HepG2 (cell line): ENCODE measurements at regions not wholly inside any gene's neighbourhood (a gene's known extent, or its start where the extent isn't known, plus 50 kb on each side); places are given as distances from the start of the nearest gene placed in this dataset.

Experiments
- ATAC-seq: fragments of 200-7000 bp; cut with Tn5 transposase; 3 replicates; pipeline ENCODE4 v1.9.1; 2020; ENCODE audit warnings: mild to moderate bottlenecking, moderate library complexity
- BruUV-seq: library from RNA; stranded (reverse); fragments of 400-500 nt; replicated peaks from 2 replicates; lab custom pipeline; 2021; lab: Mats Ljungman, UMichigan
- CTCF ChIA-PET: fragments of 300-600 bp; formaldehyde crosslinking; extraction: SDS; loops from one replicate; lab custom pipeline; 2021; ENCODE audit warnings: low total read pairs, inconsistent platforms, low intra/inter-chr PET ratio; lab: Yijun Ruan, JAX
- POLR2A ChIA-PET: fragments of 350-600 bp; sonication (Branson Sonifier 250); formaldehyde crosslinking; loops from one replicate; lab custom pipeline; 2020; ENCODE audit warnings: antibody characterized with exemption, inconsistent platforms; lab: Yijun Ruan, JAX
- DNase-seq: peaks from one replicate; pipeline ENCODE4 v3.0.0-alpha.2; 2015; ENCODE audit warnings: low spot score
- FAIRE-seq: peaks from 3 replicates; lab custom pipeline; 2011; peaks lifted over from hg19 to GRCh38; lab: Jason Lieb, UNC
- H2AFZ ChIP-seq: one replicate; pipeline ENCODE4 v1.6.1; 2011; ENCODE audit warnings: low read length, inconsistent platforms
- H3K27ac ChIP-seq: fragments of 300-600 bp; 3 replicates; pipeline ENCODE4 v1.8.0; 2011; ENCODE audit warnings: mixed run types, mild to moderate bottlenecking, mixed read lengths, low read length, inconsistent platforms; ENCODE audit not compliant: insufficient read depth; ENCODE audit errors: extremely low read length
- H3K27me3 ChIP-seq, 2 experiments: fragments of 200-600 bp in 1 of 2; 2 replicates in 1 of 2; 3 replicates in 1 of 2; pipeline versions ENCODE4 v1.6.0 to v1.8.0; 2011; ENCODE audit warnings: low read length in 2 of 2, mild to moderate bottlenecking in 2 of 2, moderate library complexity in 2 of 2, inconsistent platforms in 1 of 2; ENCODE audit not compliant: insufficient read depth in 2 of 2, control insufficient read depth in 1 of 2
- H3K36me3 ChIP-seq, 2 experiments: fragments of 200-600 bp in 1 of 2; replicated peaks in 1 of 2; 2 replicates in 1 of 2; 3 replicates in 1 of 2; pipeline versions ENCODE4 v1.5.1 to v1.8.0; 2011; ENCODE audit warnings: low read length in 2 of 2, inconsistent platforms in 1 of 2; ENCODE audit not compliant: insufficient read depth in 2 of 2, control insufficient read depth in 1 of 2
- H3K4me1 ChIP-seq: 2 replicates; pipeline ENCODE4 v1.5.1; 2012; ENCODE audit warnings: low read length, inconsistent platforms; ENCODE audit not compliant: insufficient read depth
- H3K4me2 ChIP-seq: 2 replicates; pipeline ENCODE4 v1.6.0; 2011; ENCODE audit warnings: low read depth, low read length, inconsistent platforms
- H3K4me3 ChIP-seq, 3 experiments: fragments of 200-600 bp in 1 of 3; sonication (generic), shearing (Covaris generic) in 1 of 3; replicated peaks in 1 of 3; 2 replicates each; pipeline ENCODE4 v1.5.1; 2011 to 2016; ENCODE audit warnings: low read length in 3 of 3, inconsistent platforms in 2 of 3, low read depth in 2 of 3, mild to moderate bottlenecking in 2 of 3, control low read depth in 1 of 3, mixed read lengths in 1 of 3; ENCODE audit not compliant: insufficient read depth in 1 of 3
- H3K79me2 ChIP-seq: one replicate; pipeline ENCODE4 v1.6.1; 2011; ENCODE audit warnings: low read length, inconsistent platforms; ENCODE audit not compliant: insufficient read depth
- H3K9ac ChIP-seq: 2 replicates; pipeline ENCODE4 v1.6.0; 2011; ENCODE audit warnings: mild to moderate bottlenecking, low read depth, low read length, inconsistent platforms; ENCODE audit not compliant: insufficient read depth
- H3K9me3 ChIP-seq: 2 replicates; pipeline ENCODE4 v1.5.1; 2012; ENCODE audit warnings: mild to moderate bottlenecking, low read length
- H4K20me1 ChIP-seq: 2 replicates; pipeline ENCODE4 v1.6.0; 2011; ENCODE audit warnings: inconsistent platforms, mild to moderate bottlenecking, low read length, moderate library complexity; ENCODE audit not compliant: insufficient read depth
- FOXM1 ChIP-seq: sonication (generic); formaldehyde crosslinking; IDR thresholded peaks from 2 replicates; pipeline ENCODE4 v1.5.0; 2020; ENCODE audit warnings: missing genetic modification reagents
- GZF1 ChIP-seq: sonication (generic); formaldehyde crosslinking; IDR thresholded peaks from 2 replicates; pipeline ENCODE4 v1.5.1; 2020; ENCODE audit warnings: mild to moderate bottlenecking, missing genetic modification reagents
- KDM5A ChIP-seq: fragments of 200-600 bp; sonication (generic); IDR thresholded peaks from 2 replicates; pipeline ENCODE4 v1.7.0; 2018; ENCODE audit warnings: antibody characterized with exemption, mild to moderate bottlenecking, low read length, borderline replicate concordance
- KDM5B ChIP-seq: sonication (generic); formaldehyde crosslinking; IDR thresholded peaks from 2 replicates; pipeline ENCODE4 v1.4.0; 2020; ENCODE audit warnings: missing genetic modification reagents, mild to moderate bottlenecking, borderline replicate concordance
- KLF11 ChIP-seq: IDR thresholded peaks from 2 replicates; pipeline ENCODE4 v1.6.1; 2016; ENCODE audit warnings: missing compliant biosample characterization
- MED1 ChIP-seq: sonication (generic); formaldehyde crosslinking; IDR thresholded peaks from 2 replicates; pipeline ENCODE4 v1.4.0; 2020; ENCODE audit warnings: missing genetic modification reagents
- MLLT10 ChIP-seq: sonication (generic); formaldehyde crosslinking; IDR thresholded peaks from 2 replicates; pipeline ENCODE4 v1.4.0; 2020; ENCODE audit warnings: missing genetic modification reagents
- MXD4 ChIP-seq: IDR thresholded peaks from 2 replicates; pipeline ENCODE4 v1.6.1; 2016; ENCODE audit warnings: mild to moderate bottlenecking, missing biosample characterization, missing genetic modification reagents
- NFATC3 ChIP-seq: sonication (generic); formaldehyde crosslinking; IDR thresholded peaks from 2 replicates; pipeline ENCODE4 v1.5.1; 2020; ENCODE audit warnings: mild to moderate bottlenecking, missing genetic modification reagents
- NFYB ChIP-seq: sonication (generic); formaldehyde crosslinking; IDR thresholded peaks from 2 replicates; pipeline ENCODE4 v1.4.0; 2020; ENCODE audit warnings: missing genetic modification reagents
- RFXANK ChIP-seq: IDR thresholded peaks from 2 replicates; pipeline ENCODE4 v1.6.1; 2016
- ZNF567 ChIP-seq: sonication (generic); formaldehyde crosslinking; IDR thresholded peaks from 2 replicates; pipeline ENCODE4 v1.8.1; 2023; ENCODE audit warnings: mild to moderate bottlenecking, missing genetic modification reagents, borderline replicate concordance
- ZNF576 ChIP-seq: sonication (generic); formaldehyde crosslinking; IDR thresholded peaks from 2 replicates; pipeline ENCODE4 v1.4.0; 2020; ENCODE audit warnings: mild to moderate bottlenecking, missing genetic modification reagents
- ZNF672 ChIP-seq: sonication (generic); formaldehyde crosslinking; IDR thresholded peaks from 2 replicates; pipeline ENCODE4 v1.8.1; 2022; ENCODE audit warnings: missing genetic modification reagents
- ZNF761 ChIP-seq: sonication (generic); formaldehyde crosslinking; conservative IDR thresholded peaks from 2 replicates; pipeline ENCODE4 v1.4.0; 2020; ENCODE audit warnings: mild to moderate bottlenecking, missing genetic modification reagents
- ZNF770 ChIP-seq: sonication (generic); formaldehyde crosslinking; IDR thresholded peaks from 2 replicates; pipeline ENCODE4 v1.5.0; 2020; ENCODE audit warnings: mild to moderate bottlenecking, missing genetic modification reagents
- ZNF781 ChIP-seq: sonication (generic); formaldehyde crosslinking; IDR thresholded peaks from 2 replicates; pipeline ENCODE4 v1.5.1; 2020; ENCODE audit warnings: borderline replicate concordance, mild to moderate bottlenecking, missing genetic modification reagents; ENCODE audit errors: not compliant biosample characterization
- ZNF883 ChIP-seq: sonication (generic); formaldehyde crosslinking; IDR thresholded peaks from 2 replicates; pipeline ENCODE4 v1.5.1; 2020; ENCODE audit warnings: mild to moderate bottlenecking, missing genetic modification reagents; ENCODE audit errors: not compliant biosample characterization
- in situ Hi-C: cut with HindIII; loops from 2 replicates; pipeline ENCODE4 v1.10.0; 2017; ENCODE audit warnings: low pct_unique_long_range_greater_than_20kb; ENCODE audit not compliant: extremely low pct_ligation_motif_present
- intact Hi-C: fragments of 100-400 bp; cut with micrococcal nuclease; formaldehyde crosslinking; loops from one replicate; pipeline ENCODE4 v1.10.0; 2022; ENCODE audit not compliant: unreplicated experiment

GRCh38 chr2:107615039-107615438, 211.7 kb upstream of the RGPD4 start:
- H3K4me2 ChIP-seq, result no peak overlapping the region
- ChIA-PET CTCF (no interaction called here), POLR2A (no interaction called here)
- BruUV-seq, result no TSS peak
- no peaks in the 10 kb centered on the region for H3K4me1 ChIP-seq
- no peak overlapping the region for H3K4me3 ChIP-seq
- DNase-seq (no peak), ATAC-seq (no peak), FAIRE-seq (no peak)
- no peak overlapping the region for H3K9ac ChIP-seq
- TF ChIP-seq MED1 (CRISPR knock-in tag) (no peak), KLF11 (CRISPR knock-in tag) (no peak), KDM5A (no peak), NFYB (no peak), ZNF770 (CRISPR knock-in tag) (no peak), ZNF883 (no peak), ZNF567 (no peak), ZNF761 (CRISPR knock-in tag) (no peak), GZF1 (CRISPR knock-in tag) (no peak)
- intact Hi-C loops, result no loop called here
- H3K79me2 ChIP-seq, result no peaks in the 10 kb centered on the region
- peaks cover 60% of the 10 kb centered on the region for H3K9me3 ChIP-seq
- no peaks in the 10 kb centered on the region for H4K20me1 ChIP-seq
- H3K27ac ChIP-seq, result no peak overlapping the region
- in situ Hi-C loops, result no loop called here
- no peaks in the 10 kb centered on the region for H3K27me3 ChIP-seq
- no peak overlapping the region for H2AFZ ChIP-seq
- no peaks in the 10 kb centered on the region for H3K36me3 ChIP-seq

GRCh38 chr2:107618769-107619168, 207.9 kb upstream of the RGPD4 start:
- ATAC-seq (no peak), DNase-seq (no peak), FAIRE-seq (peak; percentile 26)
- H3K9me3 ChIP-seq, result peaks cover 89% of the 10 kb centered on the region
- no peaks in the 10 kb centered on the region for H3K27me3 ChIP-seq
- no peak overlapping the region for H3K4me3 ChIP-seq
- TF ChIP-seq ZNF576 (CRISPR knock-in tag) (no peak), NFATC3 (CRISPR knock-in tag) (no peak), ZNF672 (CRISPR knock-in tag) (no peak), MXD4 (no peak), KDM5B (CRISPR knock-in tag) (no peak), RFXANK (CRISPR knock-in tag) (no peak), FOXM1 (no peak), ZNF781 (CRISPR knock-in tag) (no peak), MLLT10 (no peak)
- H3K79me2 ChIP-seq, result no peaks in the 10 kb centered on the region
- H4K20me1 ChIP-seq, result no peaks in the 10 kb centered on the region
- no peak overlapping the region for H2AFZ ChIP-seq
- CTCF ChIA-PET, result no interaction called here
- H3K27ac ChIP-seq, result no peak overlapping the region
- no peaks in the 10 kb centered on the region for H3K36me3 ChIP-seq
- H3K9ac ChIP-seq, result no peak overlapping the region
- POLR2A ChIA-PET, result no interaction called here
- BruUV-seq, result no TSS peak
- H3K4me2 ChIP-seq, result no peak overlapping the region
- H3K4me1 ChIP-seq, result no peaks in the 10 kb centered on the region
- intact Hi-C loops (no loop called here), in situ Hi-C loops (no loop called here)
